ENCODE measurements at regions not wholly inside any gene's neighbourhood (a gene's known extent, or its start where the extent isn't known, plus 50 kb on each side); places are given as distances from the start of the nearest gene placed in this dataset.

DNA sequence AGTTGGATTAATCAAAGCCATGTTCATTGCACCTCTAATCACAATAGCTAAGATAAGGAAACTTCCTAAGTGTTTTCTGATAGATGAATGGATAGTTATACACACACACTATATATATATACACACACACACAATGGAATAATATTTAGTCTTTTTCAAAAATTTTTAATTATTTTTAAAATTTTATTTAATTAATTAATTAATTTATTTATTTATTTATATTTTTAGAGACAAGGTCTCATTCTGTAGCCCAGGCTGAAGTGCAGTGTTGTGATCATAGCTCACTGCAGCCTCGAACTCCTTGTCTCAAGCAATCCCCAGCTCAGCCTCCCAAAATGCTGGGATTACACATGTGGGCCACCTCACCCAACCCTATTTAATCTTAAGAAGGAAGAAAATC is 481.0 kb upstream of the TNP1 start:
- no peaks in the 10 kb centered on the region for H3K36me3 ChIP-seq
- no peaks in the 10 kb centered on the region for H4K20me1 ChIP-seq
- H3K4me3 ChIP-seq: no peak overlapping the region
- H3K9ac ChIP-seq: no peak overlapping the region
- H3K27me3 ChIP-seq: no peaks in the 10 kb centered on the region
- no peak for TF ChIP-seq Cebpa-rat (IDR thresholded peaks at IDR 0.05)
- no peak overlapping the region for H3K4me2 ChIP-seq
- 0 out of 2 replicates have a peak, but pooled peaks cover 4% of the 10 kb centered on the region for H3K4me1 ChIP-seq
- H3K9me3 ChIP-seq: no peaks in the 10 kb centered on the region
- H3K27ac ChIP-seq: no peak overlapping the region

DNA sequence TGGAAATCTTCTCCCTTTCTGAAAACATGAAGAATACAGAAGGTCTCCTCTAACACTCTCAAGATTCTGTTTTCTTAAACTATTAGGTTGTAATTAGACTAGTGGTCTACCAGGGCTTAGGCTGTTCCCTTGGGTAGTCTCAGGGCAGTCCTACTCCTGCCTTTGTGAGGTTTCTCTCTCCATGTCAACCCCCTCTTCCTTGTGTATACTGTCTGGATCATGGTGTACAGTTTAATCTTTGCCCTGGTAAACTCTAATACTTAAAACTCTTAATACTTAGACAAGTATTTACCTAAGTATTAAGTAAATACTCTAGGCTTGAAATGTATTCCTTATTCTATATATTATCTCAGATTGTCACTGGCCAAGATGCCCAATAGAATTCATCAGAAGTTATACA is 480.3 kb upstream of the TNP1 start:
- H4K20me1 ChIP-seq: no peaks in the 10 kb centered on the region
- H3K4me1 ChIP-seq: 0 out of 2 replicates have a peak, but pooled peaks cover 4% of the 10 kb centered on the region
- H3K27me3 ChIP-seq: no peaks in the 10 kb centered on the region
- no peak overlapping the region for H3K4me2 ChIP-seq
- no peak overlapping the region for H3K27ac ChIP-seq
- no peaks in the 10 kb centered on the region for H3K9me3 ChIP-seq
- H3K9ac ChIP-seq: no peak overlapping the region
- no peaks in the 10 kb centered on the region for H3K36me3 ChIP-seq
- TF ChIP-seq Cebpa-rat (IDR thresholded peaks at IDR 0.05): no peak
- no peak overlapping the region for H3K4me3 ChIP-seq

DNA sequence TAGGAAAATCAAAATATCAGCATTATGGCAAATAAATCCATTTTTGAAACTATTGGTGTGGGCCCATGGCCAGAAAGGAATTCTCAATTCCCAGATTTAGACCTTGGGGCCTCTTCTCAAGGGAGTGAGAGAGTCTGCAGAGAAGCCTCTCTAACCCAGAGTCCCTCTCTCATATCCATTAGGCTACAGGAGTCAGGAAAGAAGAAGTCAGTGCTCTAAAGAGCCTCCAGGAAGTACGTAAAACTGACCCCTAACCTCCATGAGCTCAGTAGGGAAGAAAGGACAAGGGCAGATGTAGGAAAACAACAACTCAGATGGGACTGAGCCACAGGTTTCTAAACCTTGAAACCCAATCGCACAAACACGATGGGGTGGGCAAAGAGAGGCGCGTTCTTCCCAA is 479.9 kb upstream of the TNP1 start:
- no peak overlapping the region for H3K4me2 ChIP-seq
- no peaks in the 10 kb centered on the region for H3K27me3 ChIP-seq
- H3K36me3 ChIP-seq: no peaks in the 10 kb centered on the region
- no peaks in the 10 kb centered on the region for H3K9me3 ChIP-seq
- H3K27ac ChIP-seq: no peak overlapping the region
- H3K4me3 ChIP-seq: no peak overlapping the region
- H3K4me1 ChIP-seq: 0 out of 2 replicates have a peak, but pooled peaks cover 4% of the 10 kb centered on the region
- no peaks in the 10 kb centered on the region for H4K20me1 ChIP-seq
- no peak for TF ChIP-seq Cebpa-rat (IDR thresholded peaks at IDR 0.05)
- H3K9ac ChIP-seq: no peak overlapping the region

DNA sequence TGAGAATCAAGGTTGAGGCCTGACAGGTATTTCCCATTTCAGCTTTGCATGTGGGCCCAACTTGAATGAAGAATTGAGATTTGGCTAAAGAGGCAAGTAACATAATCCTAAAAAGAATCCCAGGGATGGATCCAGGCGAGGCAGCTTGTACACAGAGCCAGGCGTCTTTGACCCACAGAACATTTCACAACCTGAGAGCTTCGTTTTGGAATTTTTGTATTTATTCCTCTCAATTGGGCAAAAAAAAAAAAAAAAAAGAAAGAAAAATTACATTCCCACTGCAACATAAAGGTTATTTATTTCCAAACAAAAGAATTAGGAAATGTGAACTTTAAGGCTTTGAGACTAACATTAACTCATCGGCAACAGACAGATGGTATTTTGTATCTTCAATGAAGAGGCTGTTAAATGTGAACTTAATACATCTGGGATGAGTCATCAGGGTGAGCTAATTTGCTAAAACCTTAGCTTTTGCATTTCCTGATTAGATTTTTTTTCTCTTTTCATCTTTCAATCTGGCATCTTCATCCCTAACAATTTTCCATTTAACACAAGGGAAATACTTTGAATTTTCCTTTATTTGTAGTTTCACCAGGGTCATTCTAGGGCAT is 478.5 kb upstream of the TNP1 start:
- no peaks in the 10 kb centered on the region for H3K9me3 ChIP-seq

DNA sequence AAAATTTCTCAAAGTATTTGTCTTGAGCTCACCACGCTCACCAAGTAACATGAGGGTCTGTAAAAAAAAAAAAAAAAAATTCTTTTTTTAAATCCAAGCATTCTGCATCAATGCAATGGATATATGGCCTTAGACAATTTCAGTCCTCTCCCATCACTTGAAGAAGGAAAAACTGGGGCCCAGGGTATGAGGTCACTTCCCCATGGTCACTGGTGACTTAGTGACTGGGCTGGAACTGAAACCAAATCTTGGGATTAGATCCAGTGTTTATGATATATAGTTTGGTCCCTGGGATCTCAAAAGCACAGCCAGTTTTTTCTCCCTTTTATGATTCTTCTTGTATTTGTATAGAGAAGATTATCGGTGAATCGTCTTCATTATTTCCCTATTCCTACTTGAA is 477.9 kb upstream of the TNP1 start:
- Histone ChIP-seq H4K20me1 (no peaks in the 10 kb centered on the region), H3K4me2 (no peak overlapping the region), H3K4me3 (no peak overlapping the region), H3K9me3 (no peaks in the 10 kb centered on the region), H3K9ac (no peak overlapping the region), H3K27me3 (no peaks in the 10 kb centered on the region), H3K36me3 (no peaks in the 10 kb centered on the region), H3K27ac (no peak overlapping the region), H3K4me1 (no peaks in the 10 kb centered on the region)
- TF ChIP-seq Cebpa-rat (IDR thresholded peaks at IDR 0.05): no peak

More for the DNA sequence above, 478.5 kb upstream of the TNP1 start:
- Histone ChIP-seq H3K4me1 (no peaks in the 10 kb centered on the region), H3K27ac (no peak overlapping the region), H3K9ac (no peak overlapping the region), H4K20me1 (no peaks in the 10 kb centered on the region), H3K4me2 (no peak overlapping the region), H3K36me3 (no peaks in the 10 kb centered on the region), H3K27me3 (no peaks in the 10 kb centered on the region), H3K4me3 (no peak overlapping the region)
- TF ChIP-seq Cebpa-rat (IDR thresholded peaks at IDR 0.05): no peak

DNA sequence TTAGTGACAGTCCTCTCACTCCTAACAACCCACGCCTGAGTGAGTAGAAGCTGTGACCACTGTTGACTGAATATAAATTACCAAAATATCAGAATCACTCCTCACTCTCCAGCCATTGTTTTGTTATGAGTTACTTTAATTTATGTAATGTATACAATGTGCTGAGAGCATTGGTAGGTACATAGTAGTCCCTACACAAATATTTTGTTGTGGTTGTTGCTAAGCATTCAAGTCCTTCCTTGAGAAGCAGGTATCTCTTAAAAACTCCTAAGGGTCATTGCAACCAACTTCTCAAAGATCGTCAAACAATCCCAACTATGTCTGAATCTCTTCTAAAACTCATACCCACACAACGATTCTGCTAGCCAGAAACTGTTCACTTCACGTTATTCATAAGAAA is 476.8 kb upstream of the TNP1 start:
- Histone ChIP-seq H3K36me3 (no peaks in the 10 kb centered on the region), H3K27me3 (no peaks in the 10 kb centered on the region), H3K27ac (no peak overlapping the region), H4K20me1 (no peaks in the 10 kb centered on the region), H3K4me2 (no peak overlapping the region), H3K4me3 (no peak overlapping the region), H3K4me1 (no peaks in the 10 kb centered on the region), H3K9me3 (no peaks in the 10 kb centered on the region), H3K9ac (no peak overlapping the region)
- no peak for TF ChIP-seq Cebpa-rat (IDR thresholded peaks at IDR 0.05)

DNA sequence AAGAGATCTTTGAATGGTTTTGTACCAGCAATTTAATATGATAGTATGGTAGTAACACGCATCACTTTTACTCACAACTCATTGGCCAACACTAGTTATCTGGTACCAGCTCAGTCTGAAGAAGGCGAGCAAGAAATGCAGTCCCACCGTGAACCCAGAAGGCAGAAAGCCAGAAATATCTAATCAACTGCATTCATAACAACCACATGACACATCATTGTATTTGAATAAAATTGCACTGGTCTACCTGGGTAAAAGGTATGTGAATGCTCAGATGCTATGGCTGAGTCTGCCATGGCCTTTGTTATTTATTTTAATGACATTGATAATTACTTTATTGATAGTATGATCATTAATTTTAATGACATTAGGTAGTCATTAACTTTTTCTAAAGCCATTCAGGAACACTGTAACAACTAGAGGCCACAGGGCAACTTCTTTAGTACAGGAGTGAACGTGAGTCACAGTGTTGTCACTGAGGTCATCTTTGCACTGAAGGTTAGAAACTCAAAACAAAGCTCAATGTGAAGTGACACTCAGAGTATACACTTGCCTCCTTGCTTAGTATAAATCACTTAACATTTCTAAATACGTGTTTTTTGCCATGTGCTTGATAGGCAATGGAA is 475.6 kb upstream of the TNP1 start:
- no peak for TF ChIP-seq Cebpa-rat (IDR thresholded peaks at IDR 0.05)
- H4K20me1 ChIP-seq: no peaks in the 10 kb centered on the region
- no peaks in the 10 kb centered on the region for H3K4me1 ChIP-seq
- no peaks in the 10 kb centered on the region for H3K36me3 ChIP-seq
- H3K27ac ChIP-seq: no peak overlapping the region
- no peaks in the 10 kb centered on the region for H3K27me3 ChIP-seq
- H3K9me3 ChIP-seq: no peaks in the 10 kb centered on the region
- no peak overlapping the region for H3K4me3 ChIP-seq
- no peak overlapping the region for H3K4me2 ChIP-seq
- H3K9ac ChIP-seq: no peak overlapping the region

DNA sequence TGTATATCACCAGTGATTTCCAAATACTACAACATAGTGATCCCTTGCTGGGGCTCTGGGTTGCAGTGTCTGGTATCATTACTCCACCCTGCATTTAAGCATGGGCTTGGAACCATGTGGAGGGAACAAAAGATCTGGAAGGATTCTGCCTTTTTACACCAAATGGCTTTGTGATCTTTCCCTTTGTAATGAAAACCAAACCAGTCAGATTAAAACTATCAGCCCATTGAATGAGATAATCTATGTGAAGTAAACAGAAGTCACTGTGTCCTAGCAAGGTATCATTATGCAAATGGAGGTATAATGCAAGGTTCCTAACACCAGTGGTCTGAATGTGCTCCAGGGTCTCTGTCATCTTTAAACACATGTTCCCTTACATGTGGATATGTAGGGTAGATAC is 474.7 kb upstream of the TNP1 start:
- Histone ChIP-seq H3K4me2 (no peak overlapping the region), H4K20me1 (no peaks in the 10 kb centered on the region), H3K9me3 (no peaks in the 10 kb centered on the region), H3K36me3 (no peaks in the 10 kb centered on the region), H3K4me3 (no peak overlapping the region), H3K27me3 (no peaks in the 10 kb centered on the region), H3K4me1 (no peaks in the 10 kb centered on the region), H3K9ac (no peak overlapping the region), H3K27ac (no peak overlapping the region)
- TF ChIP-seq Cebpa-rat (IDR thresholded peaks at IDR 0.05): no peak

DNA sequence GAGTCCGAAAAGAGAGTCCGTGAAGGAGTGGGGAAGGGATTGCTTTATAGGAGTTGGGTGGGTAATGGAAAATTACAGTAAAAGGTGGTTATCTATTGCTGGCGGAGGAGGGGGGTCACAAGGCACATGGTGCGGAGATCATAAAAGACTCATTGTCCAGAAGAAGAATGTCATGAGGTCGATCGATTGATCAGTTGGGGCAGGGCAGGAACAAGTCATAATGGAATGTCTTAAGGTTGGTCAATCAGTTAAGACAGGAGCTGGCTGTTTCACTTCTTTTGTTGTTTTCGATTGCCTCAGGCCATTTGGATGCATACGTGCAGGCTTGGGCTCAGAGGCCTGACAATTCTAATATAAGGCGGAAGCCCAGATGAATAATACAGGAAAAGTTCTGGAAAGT is 473.0 kb upstream of the TNP1 start:
- Histone ChIP-seq H3K4me2 (no peak overlapping the region), H4K20me1 (no peaks in the 10 kb centered on the region), H3K9me3 (no peaks in the 10 kb centered on the region), H3K4me1 (no peaks in the 10 kb centered on the region), H3K9ac (no peak overlapping the region), H3K27me3 (no peaks in the 10 kb centered on the region), H3K27ac (no peak overlapping the region), H3K4me3 (no peak overlapping the region), H3K36me3 (no peaks in the 10 kb centered on the region)
- TF ChIP-seq Cebpa-rat (IDR thresholded peaks at IDR 0.05): no peak

DNA sequence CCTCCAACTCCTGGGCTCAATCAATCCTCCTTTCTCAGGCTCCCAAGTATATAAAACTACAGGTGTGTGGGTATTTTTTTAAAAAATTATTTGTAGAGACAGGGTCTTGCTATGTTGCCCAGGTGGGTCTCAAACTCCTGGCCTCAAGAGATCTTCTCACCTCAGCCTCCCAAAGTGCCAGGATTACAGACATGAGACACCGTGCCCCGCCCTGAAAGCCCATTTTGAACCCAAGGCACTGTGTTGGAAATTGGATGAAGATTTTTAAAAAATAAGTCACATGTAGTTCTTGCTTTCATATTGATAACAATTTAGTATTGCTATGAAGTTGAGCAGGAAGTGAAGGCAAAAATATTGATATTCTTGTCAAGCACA is 472.5 kb upstream of the TNP1 start:
- Histone ChIP-seq H3K9me3 (no peaks in the 10 kb centered on the region), H3K27me3 (no peaks in the 10 kb centered on the region), H3K36me3 (no peaks in the 10 kb centered on the region), H3K27ac (no peak overlapping the region), H3K4me1 (no peaks in the 10 kb centered on the region), H3K4me3 (no peak overlapping the region), H3K4me2 (no peak overlapping the region), H4K20me1 (no peaks in the 10 kb centered on the region), H3K9ac (no peak overlapping the region)
- TF ChIP-seq Cebpa-rat (IDR thresholded peaks at IDR 0.05): no peak
